Stomach (tissue), 4 donors: ENCODE measurements at regions not wholly inside any gene's neighbourhood (a gene's known extent, or its start where the extent isn't known, plus 50 kb on each side); places are given as distances from the start of the nearest gene placed in this dataset.
"Not testable (repeated sequence)": the region's sequence is repeated elsewhere in the genome, so short reads cannot be mapped to it uniquely, and the experiment has no call there.

Experiments
- POLR2A ChIP-seq, 4 donors: fragments of 450-650 bp; IDR thresholded peaks; one replicate each; pipeline ENCODE4 v1.6.1; 2016; ENCODE audit warnings: antibody characterized with exemption in 4 of 4, control low read depth in 2 of 4, mild to moderate bottlenecking in 1 of 4, moderate library complexity in 1 of 4
- TF ChIP-seq, protein P1 (sequence below), 7 experiments: fragments of 450-650 bp in 4 of 7; fragments of 200-600 bp in 3 of 7; sonication (generic) in 3 of 7; IDR thresholded peaks; one replicate each; pipeline ENCODE4 v1.5.1; 2016 to 2019; ENCODE audit warnings: antibody characterized with exemption in 7 of 7, control low read depth in 2 of 7, mild to moderate bottlenecking in 1 of 7

GRCh38 chr6:57729407-57729806, 412.0 kb downstream of the PRIM2 start:
- TF ChIP-seq, protein P1, sequence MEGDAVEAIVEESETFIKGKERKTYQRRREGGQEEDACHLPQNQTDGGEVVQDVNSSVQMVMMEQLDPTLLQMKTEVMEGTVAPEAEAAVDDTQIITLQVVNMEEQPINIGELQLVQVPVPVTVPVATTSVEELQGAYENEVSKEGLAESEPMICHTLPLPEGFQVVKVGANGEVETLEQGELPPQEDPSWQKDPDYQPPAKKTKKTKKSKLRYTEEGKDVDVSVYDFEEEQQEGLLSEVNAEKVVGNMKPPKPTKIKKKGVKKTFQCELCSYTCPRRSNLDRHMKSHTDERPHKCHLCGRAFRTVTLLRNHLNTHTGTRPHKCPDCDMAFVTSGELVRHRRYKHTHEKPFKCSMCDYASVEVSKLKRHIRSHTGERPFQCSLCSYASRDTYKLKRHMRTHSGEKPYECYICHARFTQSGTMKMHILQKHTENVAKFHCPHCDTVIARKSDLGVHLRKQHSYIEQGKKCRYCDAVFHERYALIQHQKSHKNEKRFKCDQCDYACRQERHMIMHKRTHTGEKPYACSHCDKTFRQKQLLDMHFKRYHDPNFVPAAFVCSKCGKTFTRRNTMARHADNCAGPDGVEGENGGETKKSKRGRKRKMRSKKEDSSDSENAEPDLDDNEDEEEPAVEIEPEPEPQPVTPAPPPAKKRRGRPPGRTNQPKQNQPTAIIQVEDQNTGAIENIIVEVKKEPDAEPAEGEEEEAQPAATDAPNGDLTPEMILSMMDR (IDR thresholded peaks at IDR 0.05) = not testable (repeated sequence)
- not testable (repeated sequence) for TF ChIP-seq POLR2A (IDR thresholded peaks at IDR 0.05)
